ENCODE measurements at regions not wholly inside any gene's neighbourhood (a gene's known extent, or its start where the extent isn't known, plus 50 kb on each side); places are given as distances from the start of the nearest gene placed in this dataset.

DNA sequence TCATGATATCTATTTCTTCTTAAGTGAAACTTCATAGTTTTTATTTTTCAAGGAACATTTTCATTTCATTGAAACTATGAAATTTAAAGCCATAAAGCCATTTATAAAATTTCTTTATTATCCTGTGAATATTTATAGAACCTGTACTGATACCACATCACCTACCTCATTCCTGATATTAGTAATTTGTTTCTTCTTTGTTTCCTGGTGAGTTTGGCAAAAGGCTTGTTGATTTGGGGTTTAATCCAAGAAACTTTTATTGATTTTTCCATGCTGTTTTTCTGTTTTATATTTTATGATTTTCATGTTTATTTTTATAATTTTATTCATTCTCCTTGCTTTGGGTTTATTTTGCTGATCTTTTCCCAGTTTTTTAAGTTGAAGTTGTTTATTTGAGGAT is 669.4 kb downstream of the NXPH1 start:
- BruUV-seq (replicated peaks): no TSS peak
- no peak overlapping the region for H2AFZ ChIP-seq (ENCODE audit: low read depth, low read length, poor library complexity, severe bottlenecking)
- ChIA-PET POLR2A (no interaction called here), CTCF (no interaction called here), RAD21 (ENCODE audit: low non-redundant PET in 1 of 2, low total read pairs in 2 of 2, uncharacterized antibody in 2 of 2, unreplicated experiment in 2 of 2) (no interaction called here)
- TF ChIP-seq EZH2phosphoT487 (IDR thresholded peaks at IDR 0.05; ENCODE audit: borderline replicate concordance) (no peak), ZFX (IDR thresholded peaks at IDR 0.05) (no peak)
- TF ChIP-seq, protein P1, sequence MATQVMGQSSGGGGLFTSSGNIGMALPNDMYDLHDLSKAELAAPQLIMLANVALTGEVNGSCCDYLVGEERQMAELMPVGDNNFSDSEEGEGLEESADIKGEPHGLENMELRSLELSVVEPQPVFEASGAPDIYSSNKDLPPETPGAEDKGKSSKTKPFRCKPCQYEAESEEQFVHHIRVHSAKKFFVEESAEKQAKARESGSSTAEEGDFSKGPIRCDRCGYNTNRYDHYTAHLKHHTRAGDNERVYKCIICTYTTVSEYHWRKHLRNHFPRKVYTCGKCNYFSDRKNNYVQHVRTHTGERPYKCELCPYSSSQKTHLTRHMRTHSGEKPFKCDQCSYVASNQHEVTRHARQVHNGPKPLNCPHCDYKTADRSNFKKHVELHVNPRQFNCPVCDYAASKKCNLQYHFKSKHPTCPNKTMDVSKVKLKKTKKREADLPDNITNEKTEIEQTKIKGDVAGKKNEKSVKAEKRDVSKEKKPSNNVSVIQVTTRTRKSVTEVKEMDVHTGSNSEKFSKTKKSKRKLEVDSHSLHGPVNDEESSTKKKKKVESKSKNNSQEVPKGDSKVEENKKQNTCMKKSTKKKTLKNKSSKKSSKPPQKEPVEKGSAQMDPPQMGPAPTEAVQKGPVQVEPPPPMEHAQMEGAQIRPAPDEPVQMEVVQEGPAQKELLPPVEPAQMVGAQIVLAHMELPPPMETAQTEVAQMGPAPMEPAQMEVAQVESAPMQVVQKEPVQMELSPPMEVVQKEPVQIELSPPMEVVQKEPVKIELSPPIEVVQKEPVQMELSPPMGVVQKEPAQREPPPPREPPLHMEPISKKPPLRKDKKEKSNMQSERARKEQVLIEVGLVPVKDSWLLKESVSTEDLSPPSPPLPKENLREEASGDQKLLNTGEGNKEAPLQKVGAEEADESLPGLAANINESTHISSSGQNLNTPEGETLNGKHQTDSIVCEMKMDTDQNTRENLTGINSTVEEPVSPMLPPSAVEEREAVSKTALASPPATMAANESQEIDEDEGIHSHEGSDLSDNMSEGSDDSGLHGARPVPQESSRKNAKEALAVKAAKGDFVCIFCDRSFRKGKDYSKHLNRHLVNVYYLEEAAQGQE (IDR thresholded peaks at IDR 0.05; ENCODE audit: low read depth): no peak
- TF ChIP-seq, protein P2, sequence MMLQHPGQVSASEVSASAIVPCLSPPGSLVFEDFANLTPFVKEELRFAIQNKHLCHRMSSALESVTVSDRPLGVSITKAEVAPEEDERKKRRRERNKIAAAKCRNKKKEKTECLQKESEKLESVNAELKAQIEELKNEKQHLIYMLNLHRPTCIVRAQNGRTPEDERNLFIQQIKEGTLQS (IDR thresholded peaks at IDR 0.05): no peak
- no peaks in the 10 kb centered on the region for H3K36me3 ChIP-seq (ENCODE audit: control insufficient read depth in 1 of 2, insufficient read depth in 2 of 2, low read length in 2 of 2)
- no peak overlapping the region for H3K4me2 ChIP-seq (ENCODE audit: low read length)
- intact Hi-C loops (cut with micrococcal nuclease): loop anchor here (2.0 kb wide), 1 partner anchor 48 kb away; no protein-coding TSS in a partner anchor
- no peaks in the 10 kb centered on the region for H3K4me1 ChIP-seq (ENCODE audit: control insufficient read depth in 1 of 2, insufficient read depth in 2 of 2, low read length in 2 of 2)
- no peak overlapping the region for H3K27ac ChIP-seq (ENCODE audit: low read depth, low read length)
- H3K9me2 ChIP-seq (ENCODE audit: insufficient read depth): no peaks in the 10 kb centered on the region
- H3K27me3 ChIP-seq (ENCODE audit: insufficient read depth, low read length): no peaks in the 10 kb centered on the region
- no peaks in the 10 kb centered on the region for H4K20me1 ChIP-seq (ENCODE audit: insufficient read depth)
- no peak overlapping the region for H3K4me3 ChIP-seq (replicated peaks in 1 of 2; ENCODE audit: low read depth in 1 of 2, low read length in 2 of 2)
- ATAC-seq (no peak), DNase-seq (ENCODE audit: low read depth, low spot score) (no peak)
- H3K9me3 ChIP-seq (ENCODE audit: control insufficient read depth in 1 of 2, insufficient read depth in 1 of 2, low read depth in 1 of 2, low read length in 2 of 2): peaks cover 4 to 8% of the 10 kb centered on the region in 2 experiments; a peak in 3 of 4 replicates
- no peak overlapping the region for H3K9ac ChIP-seq (ENCODE audit: low read length)
- no peaks in the 10 kb centered on the region for H3K79me2 ChIP-seq (ENCODE audit: insufficient read depth, low read length)

DNA sequence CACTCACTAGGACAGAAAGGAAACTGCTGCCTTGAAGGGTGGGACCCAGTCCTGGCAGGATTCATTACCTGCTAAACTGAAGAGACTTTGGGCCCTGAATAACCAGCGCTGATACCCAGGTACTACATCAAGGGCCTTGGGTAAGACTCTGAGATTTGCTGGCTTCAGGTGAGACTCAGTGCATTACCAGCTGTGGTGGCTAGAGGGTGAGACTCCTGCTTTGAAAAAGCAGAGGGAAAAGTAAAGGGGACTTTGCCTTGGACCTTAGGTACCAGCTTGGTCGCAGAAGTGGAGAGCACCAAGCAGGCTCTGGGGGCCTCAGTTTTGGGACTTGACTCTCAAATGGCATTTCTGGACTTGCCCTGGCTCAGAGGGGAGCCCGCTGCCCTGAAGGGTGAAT is 673.3 kb downstream of the NXPH1 start:
- Histone ChIP-seq H3K9ac (ENCODE audit: low read length) (no peak overlapping the region), H3K4me2 (ENCODE audit: low read length) (no peak overlapping the region), H3K9me3 (ENCODE audit: control insufficient read depth in 1 of 2, insufficient read depth in 1 of 2, low read depth in 1 of 2, low read length in 2 of 2) (peaks cover 3 to 12% of the 10 kb centered on the region in 2 experiments; a peak in 3 of 4 replicates), H3K9me2 (ENCODE audit: insufficient read depth) (no peaks in the 10 kb centered on the region), H3K79me2 (ENCODE audit: insufficient read depth, low read length) (no peaks in the 10 kb centered on the region), H2AFZ (ENCODE audit: low read depth, low read length, poor library complexity, severe bottlenecking) (no peak overlapping the region), H3K4me1 (ENCODE audit: control insufficient read depth in 1 of 2, insufficient read depth in 2 of 2, low read length in 2 of 2) (no peaks in the 10 kb centered on the region), H3K36me3 (ENCODE audit: control insufficient read depth in 1 of 2, insufficient read depth in 2 of 2, low read length in 2 of 2) (no peaks in the 10 kb centered on the region), H3K4me3 (replicated peaks in 1 of 2; ENCODE audit: low read depth in 1 of 2, low read length in 2 of 2) (no peak overlapping the region), H3K27me3 (ENCODE audit: insufficient read depth, low read length) (no peaks in the 10 kb centered on the region), H4K20me1 (ENCODE audit: insufficient read depth) (no peaks in the 10 kb centered on the region), H3K27ac (ENCODE audit: low read depth, low read length) (no peak overlapping the region)
- BruUV-seq (replicated peaks): no TSS peak
- ChIA-PET CTCF (no interaction called here), RAD21 (ENCODE audit: low non-redundant PET in 1 of 2, low total read pairs in 2 of 2, uncharacterized antibody in 2 of 2, unreplicated experiment in 2 of 2) (no interaction called here), POLR2A (no interaction called here)
- ATAC-seq (no peak), DNase-seq (ENCODE audit: low read depth, low spot score) (no peak)
- intact Hi-C loops (cut with micrococcal nuclease): no loop called here
- TF ChIP-seq, protein P3, sequence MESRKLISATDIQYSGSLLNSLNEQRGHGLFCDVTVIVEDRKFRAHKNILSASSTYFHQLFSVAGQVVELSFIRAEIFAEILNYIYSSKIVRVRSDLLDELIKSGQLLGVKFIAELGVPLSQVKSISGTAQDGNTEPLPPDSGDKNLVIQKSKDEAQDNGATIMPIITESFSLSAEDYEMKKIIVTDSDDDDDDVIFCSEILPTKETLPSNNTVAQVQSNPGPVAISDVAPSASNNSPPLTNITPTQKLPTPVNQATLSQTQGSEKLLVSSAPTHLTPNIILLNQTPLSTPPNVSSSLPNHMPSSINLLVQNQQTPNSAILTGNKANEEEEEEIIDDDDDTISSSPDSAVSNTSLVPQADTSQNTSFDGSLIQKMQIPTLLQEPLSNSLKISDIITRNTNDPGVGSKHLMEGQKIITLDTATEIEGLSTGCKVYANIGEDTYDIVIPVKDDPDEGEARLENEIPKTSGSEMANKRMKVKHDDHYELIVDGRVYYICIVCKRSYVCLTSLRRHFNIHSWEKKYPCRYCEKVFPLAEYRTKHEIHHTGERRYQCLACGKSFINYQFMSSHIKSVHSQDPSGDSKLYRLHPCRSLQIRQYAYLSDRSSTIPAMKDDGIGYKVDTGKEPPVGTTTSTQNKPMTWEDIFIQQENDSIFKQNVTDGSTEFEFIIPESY (IDR thresholded peaks at IDR 0.05; ENCODE audit: extremely low read depth, insufficient replicate concordance, low read length): no peak
- TF ChIP-seq JUND (IDR thresholded peaks at IDR 0.05) (no peak), SIN3A (IDR thresholded peaks at IDR 0.05; ENCODE audit: low read depth) (no peak), EZH2 (IDR thresholded peaks at IDR 0.05) (no peak), EGR1 (IDR thresholded peaks at IDR 0.05; ENCODE audit: low read depth) (no peak), YY1 (IDR thresholded peaks at IDR 0.05; ENCODE audit: extremely low read depth, insufficient replicate concordance, low read depth, low read length) (no peak), EZH2phosphoT487 (IDR thresholded peaks at IDR 0.05; ENCODE audit: borderline replicate concordance) (no peak), CBX3 (IDR thresholded peaks at IDR 0.05; ENCODE audit: low read depth) (no peak), ZNF274 (IDR thresholded peaks at IDR 0.05; ENCODE audit: low read depth, low read length) (no peak)
- TF ChIP-seq, protein P4, sequence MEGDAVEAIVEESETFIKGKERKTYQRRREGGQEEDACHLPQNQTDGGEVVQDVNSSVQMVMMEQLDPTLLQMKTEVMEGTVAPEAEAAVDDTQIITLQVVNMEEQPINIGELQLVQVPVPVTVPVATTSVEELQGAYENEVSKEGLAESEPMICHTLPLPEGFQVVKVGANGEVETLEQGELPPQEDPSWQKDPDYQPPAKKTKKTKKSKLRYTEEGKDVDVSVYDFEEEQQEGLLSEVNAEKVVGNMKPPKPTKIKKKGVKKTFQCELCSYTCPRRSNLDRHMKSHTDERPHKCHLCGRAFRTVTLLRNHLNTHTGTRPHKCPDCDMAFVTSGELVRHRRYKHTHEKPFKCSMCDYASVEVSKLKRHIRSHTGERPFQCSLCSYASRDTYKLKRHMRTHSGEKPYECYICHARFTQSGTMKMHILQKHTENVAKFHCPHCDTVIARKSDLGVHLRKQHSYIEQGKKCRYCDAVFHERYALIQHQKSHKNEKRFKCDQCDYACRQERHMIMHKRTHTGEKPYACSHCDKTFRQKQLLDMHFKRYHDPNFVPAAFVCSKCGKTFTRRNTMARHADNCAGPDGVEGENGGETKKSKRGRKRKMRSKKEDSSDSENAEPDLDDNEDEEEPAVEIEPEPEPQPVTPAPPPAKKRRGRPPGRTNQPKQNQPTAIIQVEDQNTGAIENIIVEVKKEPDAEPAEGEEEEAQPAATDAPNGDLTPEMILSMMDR (IDR thresholded peaks at IDR 0.05 in 2 of 3, conservative IDR thresholded peaks at IDR 0.05 in 1 of 3; ENCODE audit: borderline replicate concordance in 1 of 3, insufficient read depth in 1 of 3, low read depth in 2 of 3, low read length in 2 of 3): no peak
